HCT116 (cell line): ENCODE measurements at regions not wholly inside any gene's neighbourhood (a gene's known extent, or its start where the extent isn't known, plus 50 kb on each side); places are given as distances from the start of the nearest gene placed in this dataset.

Experiments used
- ATAC-seq: fragments of 200-7000 bp; cut with Tn5 transposase; 2 replicates; pipeline ENCODE4 v1.9.1; 2020; ENCODE audit warnings: mild to moderate bottlenecking, moderate library complexity
- BruUV-seq: library from RNA; stranded (reverse); fragments of 400-500 nt; replicated peaks from 2 replicates; lab custom pipeline; 2021; lab: Mats Ljungman, UMichigan
- CTCF ChIA-PET: fragments of 300-600 bp; sonication (Branson Sonifier 250); formaldehyde crosslinking; loops from one replicate; lab custom pipeline; 2021; ENCODE audit warnings: antibody characterized with exemption; lab: Charles Lee
- POLR2A ChIA-PET: fragments of 300-600, 350-600 bp; sonication (Branson Sonifier 250); formaldehyde crosslinking; loops from one replicate; lab custom pipeline; 2021; ENCODE audit warnings: antibody characterized with exemption; lab: Charles Lee
- RAD21 ChIA-PET, 2 experiments: fragments of 300-600 bp; sonication (Branson Sonifier 250); formaldehyde crosslinking; loops; one replicate each; lab custom pipeline; 2023; ENCODE audit warnings: low total read pairs in 2 of 2; ENCODE audit not compliant: uncharacterized antibody in 2 of 2, unreplicated experiment in 2 of 2, low non-redundant PET in 1 of 2; lab: Charles Lee
- DNase-seq: peaks from one replicate; pipeline ENCODE4 v3.0.0-alpha.2; 2010; ENCODE audit warnings: low read depth, low spot score
- H2AFZ ChIP-seq: fragments of 200-600 bp; shearing (Covaris generic), sonication (generic); 2 replicates; pipeline ENCODE4 v1.6.1; 2017; ENCODE audit warnings: low read depth, mixed run types, mixed read lengths, antibody characterized with exemption, low read length; ENCODE audit not compliant: poor library complexity, severe bottlenecking
- H3K27ac ChIP-seq: 2 replicates; pipeline ENCODE4 v1.5.1; 2012; ENCODE audit warnings: low read depth, low read length
- H3K27me3 ChIP-seq: fragments of 200-600 bp; sonication (generic); 2 replicates; pipeline ENCODE4 v1.6.1; 2016; ENCODE audit warnings: mixed run types, low read length, mixed read lengths; ENCODE audit not compliant: insufficient read depth
- H3K36me3 ChIP-seq, 2 experiments: fragments of 200-500 bp in 1 of 2; fragments of 200-600 bp in 1 of 2; sonication (Bioruptor generic) in 1 of 2; sonication (generic) in 1 of 2; 2 replicates each; pipeline versions ENCODE4 v1.5.1 to v1.6.1; 2014 to 2016; ENCODE audit warnings: low read length in 2 of 2, inconsistent platforms in 1 of 2, mixed read lengths in 1 of 2, mixed run types in 1 of 2; ENCODE audit not compliant: insufficient read depth in 2 of 2, control insufficient read depth in 1 of 2
- H3K4me1 ChIP-seq, 2 experiments: fragments of 200-600 bp in 1 of 2; sonication (generic) in 1 of 2; 2 replicates each; pipeline versions ENCODE4 v1.5.1 to v1.6.1; 2012 to 2017; ENCODE audit warnings: low read length in 2 of 2, inconsistent platforms in 1 of 2, mild to moderate bottlenecking in 1 of 2, mixed read lengths in 1 of 2, mixed run types in 1 of 2, moderate library complexity in 1 of 2; ENCODE audit not compliant: insufficient read depth in 2 of 2, control insufficient read depth in 1 of 2
- H3K4me2 ChIP-seq: fragments of 200-600 bp; sonication (generic); 2 replicates; pipeline ENCODE4 v1.6.1; 2017; ENCODE audit warnings: mixed run types, low read length, mixed read lengths
- H3K4me3 ChIP-seq, 2 experiments: fragments of 200-600 bp in 1 of 2; sonication (generic) in 1 of 2; replicated peaks in 1 of 2; 2 replicates each; pipeline ENCODE4 v1.5.1; 2011 to 2016; ENCODE audit warnings: low read length in 2 of 2, control low read depth in 1 of 2, low read depth in 1 of 2, mild to moderate bottlenecking in 1 of 2, mixed read lengths in 1 of 2, mixed run types in 1 of 2
- H3K79me2 ChIP-seq: fragments of 200-600 bp; sonication (generic); 2 replicates; pipeline ENCODE4 v1.6.1; 2017; ENCODE audit warnings: mild to moderate bottlenecking, mixed run types, low read length, moderate library complexity, mixed read lengths; ENCODE audit not compliant: insufficient read depth
- H3K9ac ChIP-seq: fragments of 200-600 bp; sonication (generic); 2 replicates; pipeline ENCODE4 v1.6.1; 2016; ENCODE audit warnings: low read length, mixed read lengths
- H3K9me2 ChIP-seq: fragments of 200-600 bp; sonication (generic), shearing (Covaris generic); 2 replicates; pipeline ENCODE4 v1.6.1; 2017; ENCODE audit warnings: mixed run types, mild to moderate bottlenecking, moderate library complexity; ENCODE audit not compliant: insufficient read depth
- H3K9me3 ChIP-seq, 2 experiments: fragments of 200-500 bp in 1 of 2; fragments of 200-600 bp in 1 of 2; sonication (Bioruptor generic) in 1 of 2; sonication (generic) in 1 of 2; 2 replicates each; pipeline ENCODE4 v1.6.1; 2014 to 2017; ENCODE audit warnings: low read length in 2 of 2, mixed read lengths in 2 of 2, inconsistent platforms in 1 of 2, low read depth in 1 of 2, mild to moderate bottlenecking in 1 of 2, mixed run types in 1 of 2, moderate library complexity in 1 of 2; ENCODE audit not compliant: control insufficient read depth in 1 of 2, insufficient read depth in 1 of 2
- H4K20me1 ChIP-seq: fragments of 200-600 bp; sonication (generic), shearing (Covaris generic); 2 replicates; pipeline ENCODE4 v1.6.1; 2017; ENCODE audit warnings: mixed run types, mild to moderate bottlenecking, moderate library complexity; ENCODE audit not compliant: insufficient read depth
- CEBPB ChIP-seq: IDR thresholded peaks from 2 replicates; pipeline ENCODE4 v1.6.1; 2012; ENCODE audit warnings: low read depth
- EGR1 ChIP-seq: IDR thresholded peaks from 2 replicates; pipeline ENCODE4 v1.6.1; 2012; ENCODE audit warnings: low read depth
- ELF1 ChIP-seq: IDR thresholded peaks from 2 replicates; pipeline ENCODE4 v1.6.1; 2012; ENCODE audit warnings: low read depth, borderline replicate concordance
- EZH2 ChIP-seq: fragments of 200-600 bp; sonication (generic); IDR thresholded peaks from 2 replicates; pipeline ENCODE4 v1.6.1; 2017; ENCODE audit warnings: antibody characterized with exemption, mixed run types
- EZH2phosphoT487 ChIP-seq: fragments of 200-600 bp; IDR thresholded peaks from 2 replicates; pipeline ENCODE4 v1.6.1; 2018; ENCODE audit warnings: antibody characterized with exemption, borderline replicate concordance
- FOSL1 ChIP-seq: IDR thresholded peaks from 2 replicates; pipeline ENCODE4 v1.6.1; 2012; ENCODE audit warnings: low read depth
- JUND ChIP-seq: IDR thresholded peaks from 2 replicates; pipeline ENCODE4 v1.6.1; 2012
- POLR2A ChIP-seq: IDR thresholded peaks from 2 replicates; pipeline ENCODE4 v1.7.0; 2011; ENCODE audit warnings: borderline replicate concordance; ENCODE audit not compliant: insufficient read depth, insufficient read length; ENCODE audit errors: extremely low read depth
- RAD21 ChIP-seq: IDR thresholded peaks from 2 replicates; pipeline ENCODE4 v1.6.1; 2012; ENCODE audit warnings: low read depth, mild to moderate bottlenecking
- REST ChIP-seq: IDR thresholded peaks from 2 replicates; pipeline ENCODE4 v1.6.1; 2012; ENCODE audit warnings: low read depth
- SIN3A ChIP-seq: IDR thresholded peaks from 2 replicates; pipeline ENCODE4 v1.6.1; 2012; ENCODE audit warnings: low read depth
- SP1 ChIP-seq: IDR thresholded peaks from 2 replicates; pipeline ENCODE4 v1.6.1; 2012; ENCODE audit warnings: low read depth
- SRF ChIP-seq: IDR thresholded peaks from 2 replicates; pipeline ENCODE4 v1.6.1; 2012; ENCODE audit warnings: low read depth
- TCF7L2 ChIP-seq: IDR thresholded peaks from 2 replicates; pipeline ENCODE4 v1.7.0; 2011; ENCODE audit warnings: borderline replicate concordance, inconsistent platforms; ENCODE audit not compliant: insufficient read depth, insufficient read length; ENCODE audit errors: extremely low read depth
- YY1 ChIP-seq: IDR thresholded peaks from 2 replicates; pipeline ENCODE4 v1.6.1; 2011; ENCODE audit warnings: low read length, low read depth, moderate library complexity, mild to moderate bottlenecking; ENCODE audit not compliant: insufficient replicate concordance; ENCODE audit errors: extremely low read depth
- ZNF274 ChIP-seq: fragments of 200-500 bp; sonication (Bioruptor generic); IDR thresholded peaks from 2 replicates; pipeline ENCODE4 v1.6.1; 2014; ENCODE audit warnings: mild to moderate bottlenecking, low read depth, low read length, inconsistent platforms
- intact Hi-C: fragments of 100-400 bp; cut with micrococcal nuclease; formaldehyde crosslinking; loops from 2 replicates; pipeline ENCODE4 v1.10.0; 2022
- TF ChIP-seq, protein P1 (sequence below), 3 experiments: fragments of 200-600 bp in 1 of 3; sonication (generic) in 1 of 3; IDR thresholded peaks in 2 of 3; conservative IDR thresholded peaks in 1 of 3; 2 replicates each; pipeline ENCODE4 v1.5.1; 2012 to 2017; ENCODE audit warnings: low read depth in 2 of 3, low read length in 2 of 3, antibody characterized with exemption in 1 of 3, borderline replicate concordance in 1 of 3, control low read depth in 1 of 3, mild to moderate bottlenecking in 1 of 3, mixed read lengths in 1 of 3, mixed run types in 1 of 3, moderate library complexity in 1 of 3; ENCODE audit not compliant: insufficient read depth in 1 of 3
- TF ChIP-seq, protein P2 (sequence below): IDR thresholded peaks from 2 replicates; pipeline ENCODE4 v1.6.1; 2011; ENCODE audit warnings: mild to moderate bottlenecking, low read length, moderate library complexity; ENCODE audit not compliant: insufficient replicate concordance; ENCODE audit errors: extremely low read depth
- TF ChIP-seq, protein P3 (sequence below): IDR thresholded peaks from 2 replicates; pipeline ENCODE4 v1.6.1; 2012
- TF ChIP-seq, protein P4 (sequence below): IDR thresholded peaks from 2 replicates; pipeline ENCODE4 v1.6.1; 2012

- Histone ChIP-seq H3K4me1 (no peaks in the 10 kb centered on the region), H4K20me1 (no peaks in the 10 kb centered on the region), H3K9me2 (no peaks in the 10 kb centered on the region), H3K79me2 (no peaks in the 10 kb centered on the region), H2AFZ (no peak overlapping the region), H3K27me3 (no peaks in the 10 kb centered on the region), H3K9ac (no peak overlapping the region), H3K36me3 (no peaks in the 10 kb centered on the region), H3K4me3 (no peak overlapping the region), H3K9me3 (peaks cover 5 to 20% of the 10 kb centered on the region in 2 experiments; a peak in 2 of 4 replicates), H3K4me2 (no peak overlapping the region), H3K27ac (no peak overlapping the region)
- TF ChIP-seq SP1, result no peak
- TF ChIP-seq, protein P1, sequence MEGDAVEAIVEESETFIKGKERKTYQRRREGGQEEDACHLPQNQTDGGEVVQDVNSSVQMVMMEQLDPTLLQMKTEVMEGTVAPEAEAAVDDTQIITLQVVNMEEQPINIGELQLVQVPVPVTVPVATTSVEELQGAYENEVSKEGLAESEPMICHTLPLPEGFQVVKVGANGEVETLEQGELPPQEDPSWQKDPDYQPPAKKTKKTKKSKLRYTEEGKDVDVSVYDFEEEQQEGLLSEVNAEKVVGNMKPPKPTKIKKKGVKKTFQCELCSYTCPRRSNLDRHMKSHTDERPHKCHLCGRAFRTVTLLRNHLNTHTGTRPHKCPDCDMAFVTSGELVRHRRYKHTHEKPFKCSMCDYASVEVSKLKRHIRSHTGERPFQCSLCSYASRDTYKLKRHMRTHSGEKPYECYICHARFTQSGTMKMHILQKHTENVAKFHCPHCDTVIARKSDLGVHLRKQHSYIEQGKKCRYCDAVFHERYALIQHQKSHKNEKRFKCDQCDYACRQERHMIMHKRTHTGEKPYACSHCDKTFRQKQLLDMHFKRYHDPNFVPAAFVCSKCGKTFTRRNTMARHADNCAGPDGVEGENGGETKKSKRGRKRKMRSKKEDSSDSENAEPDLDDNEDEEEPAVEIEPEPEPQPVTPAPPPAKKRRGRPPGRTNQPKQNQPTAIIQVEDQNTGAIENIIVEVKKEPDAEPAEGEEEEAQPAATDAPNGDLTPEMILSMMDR (IDR thresholded peaks at IDR 0.05 in 2 of 3, conservative IDR thresholded peaks at IDR 0.05 in 1 of 3; ENCODE audit: borderline replicate concordance in 1 of 3, insufficient read depth in 1 of 3, low read depth in 2 of 3, low read length in 2 of 3), result no peak
- TF ChIP-seq RAD21, result no peak
- no peak for TF ChIP-seq ELF1
- no peak for TF ChIP-seq FOSL1
- TF ChIP-seq JUND, result no peak
- TF ChIP-seq, protein P2, sequence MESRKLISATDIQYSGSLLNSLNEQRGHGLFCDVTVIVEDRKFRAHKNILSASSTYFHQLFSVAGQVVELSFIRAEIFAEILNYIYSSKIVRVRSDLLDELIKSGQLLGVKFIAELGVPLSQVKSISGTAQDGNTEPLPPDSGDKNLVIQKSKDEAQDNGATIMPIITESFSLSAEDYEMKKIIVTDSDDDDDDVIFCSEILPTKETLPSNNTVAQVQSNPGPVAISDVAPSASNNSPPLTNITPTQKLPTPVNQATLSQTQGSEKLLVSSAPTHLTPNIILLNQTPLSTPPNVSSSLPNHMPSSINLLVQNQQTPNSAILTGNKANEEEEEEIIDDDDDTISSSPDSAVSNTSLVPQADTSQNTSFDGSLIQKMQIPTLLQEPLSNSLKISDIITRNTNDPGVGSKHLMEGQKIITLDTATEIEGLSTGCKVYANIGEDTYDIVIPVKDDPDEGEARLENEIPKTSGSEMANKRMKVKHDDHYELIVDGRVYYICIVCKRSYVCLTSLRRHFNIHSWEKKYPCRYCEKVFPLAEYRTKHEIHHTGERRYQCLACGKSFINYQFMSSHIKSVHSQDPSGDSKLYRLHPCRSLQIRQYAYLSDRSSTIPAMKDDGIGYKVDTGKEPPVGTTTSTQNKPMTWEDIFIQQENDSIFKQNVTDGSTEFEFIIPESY, result no peak
- no peak for TF ChIP-seq TCF7L2
- TF ChIP-seq EGR1, result no peak
- TF ChIP-seq, protein P3, sequence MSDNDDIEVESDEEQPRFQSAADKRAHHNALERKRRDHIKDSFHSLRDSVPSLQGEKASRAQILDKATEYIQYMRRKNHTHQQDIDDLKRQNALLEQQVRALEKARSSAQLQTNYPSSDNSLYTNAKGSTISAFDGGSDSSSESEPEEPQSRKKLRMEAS, result no peak
- no peak for TF ChIP-seq YY1
- TF ChIP-seq ZNF274, result no peak
- TF ChIP-seq SRF, result no peak
- no peak for TF ChIP-seq CEBPB
- TF ChIP-seq EZH2phosphoT487, result no peak
- TF ChIP-seq, protein P4, sequence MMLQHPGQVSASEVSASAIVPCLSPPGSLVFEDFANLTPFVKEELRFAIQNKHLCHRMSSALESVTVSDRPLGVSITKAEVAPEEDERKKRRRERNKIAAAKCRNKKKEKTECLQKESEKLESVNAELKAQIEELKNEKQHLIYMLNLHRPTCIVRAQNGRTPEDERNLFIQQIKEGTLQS, result no peak
- TF ChIP-seq REST, result no peak
- no peak for TF ChIP-seq SIN3A
- no peak for TF ChIP-seq POLR2A
- no peak for TF ChIP-seq EZH2
- no peak for ATAC-seq
- RAD21 ChIA-PET, result no interaction called here
- no TSS peak for BruUV-seq
- POLR2A ChIA-PET, result no interaction called here
- intact Hi-C loops, result no loop called here
- CTCF ChIA-PET, result no interaction called here
- no peak for DNase-seq
Observed at GRCh38 chr4:24103434-24104157, 213.7 kb upstream of the PPARGC1A start.
